GM18511 (cell line): ENCODE measurements at regions not wholly inside any gene's neighbourhood (a gene's known extent, or its start where the extent isn't known, plus 50 kb on each side); places are given as distances from the start of the nearest gene placed in this dataset.
"Not testable (repeated sequence)": the region's sequence is repeated elsewhere in the genome, so short reads cannot be mapped to it uniquely, and the experiment has no call there.

Experiments used
- ATAC-seq: cut with Tn5 transposase; IDR thresholded peaks from one replicate; pipeline ENCODE4 v1.9.1; 2021; ENCODE audit warnings: mild to moderate bottlenecking, moderate library complexity; ENCODE audit not compliant: unreplicated experiment

GRCh38 chr5:81830596-81830995 lies 79.7 kb upstream of the SSBP2 start:
- no peak for ATAC-seq

- no peak for ATAC-seq
Measured at GRCh38 chr5:81829242-81829641, 78.3 kb upstream of the SSBP2 start.

- ATAC-seq, result no peak
Measured at GRCh38 chr5:81827500-81827899, 76.6 kb upstream of the SSBP2 start.

GRCh38 chr5:81826128-81826527 lies 75.2 kb upstream of the SSBP2 start:
- ATAC-seq, result no peak

GRCh38 chr5:81825237-81825636 lies 74.3 kb upstream of the SSBP2 start:
- ATAC-seq, result no peak

GRCh38 chr5:81823736-81824135 lies 72.8 kb upstream of the SSBP2 start:
- ATAC-seq, result not testable (repeated sequence)

GRCh38 chr5:81820863-81821262 lies 70.0 kb upstream of the SSBP2 start:
- no peak for ATAC-seq

- ATAC-seq, result no peak
Measured at GRCh38 chr5:81820318-81820636, 69.4 kb upstream of the SSBP2 start.

GRCh38 chr5:81819556-81820317 lies 68.8 kb upstream of the SSBP2 start:
- no peak for ATAC-seq

- ATAC-seq, result no peak
Measured at GRCh38 chr5:81817980-81818379, 67.1 kb upstream of the SSBP2 start.

GRCh38 chr5:81817086-81817485 lies 66.2 kb upstream of the SSBP2 start:
- no peak for ATAC-seq

GRCh38 chr5:81815321-81815720 lies 64.4 kb upstream of the SSBP2 start:
- no peak for ATAC-seq

GRCh38 chr5:81808106-81808505 lies 57.2 kb upstream of the SSBP2 start:
- ATAC-seq, result no peak

GRCh38 chr5:81805086-81805485 lies 54.2 kb upstream of the SSBP2 start:
- no peak for ATAC-seq

GRCh38 chr5:81803812-81804211 lies 52.9 kb upstream of the SSBP2 start:
- ATAC-seq, result no peak

- no peak for ATAC-seq
Measured at GRCh38 chr5:81802625-81803024, 51.7 kb upstream of the SSBP2 start.

- ATAC-seq, result no peak
Measured at GRCh38 chr5:81802020-81802419, 51.1 kb upstream of the SSBP2 start.

GRCh38 chr5:81800797-81801196 lies 49.9 kb upstream of the SSBP2 start:
- no peak for ATAC-seq
